ENCODE measurements at regions not wholly inside any gene's neighbourhood (a gene's known extent, or its start where the extent isn't known, plus 50 kb on each side); places are given as distances from the start of the nearest gene placed in this dataset.
A peak's percentile ranks its signal among the peaks of the same experiment; 100 is the strongest.

GRCh38 chr22:44577391-44578109 lies 79.5 kb upstream of the RTL6 start (continued):
- TF ChIP-seq EHMT2 (IDR thresholded peaks at IDR 0.05; ENCODE audit: low read depth) (no peak), HMGXB4 (CRISPR knock-in tag; IDR thresholded peaks at IDR 0.05; ENCODE audit: borderline replicate concordance) (no peak), JUNB (IDR thresholded peaks at IDR 0.05) (no peak), MYC (IDR thresholded peaks at IDR 0.05; ENCODE audit: borderline replicate concordance, low read length) (no peak), NR3C1 (IDR thresholded peaks at IDR 0.05) (no peak), HDAC2 (IDR thresholded peaks at IDR 0.05) (no peak), FOSL2 (IDR thresholded peaks at IDR 0.05) (no peak), FOSL2 (CRISPR knock-in tag; IDR thresholded peaks at IDR 0.05) (no peak), JUN (IDR thresholded peaks at IDR 0.05) (no peak), EHF (CRISPR knock-in tag; IDR thresholded peaks at IDR 0.05) (no peak), CBX2 (IDR thresholded peaks at IDR 0.05; ENCODE audit: borderline replicate concordance, low read depth) (no peak), MAFK (IDR thresholded peaks at IDR 0.05; ENCODE audit: partially characterized antibody) (no peak)
- TF ChIP-seq, protein P1, sequence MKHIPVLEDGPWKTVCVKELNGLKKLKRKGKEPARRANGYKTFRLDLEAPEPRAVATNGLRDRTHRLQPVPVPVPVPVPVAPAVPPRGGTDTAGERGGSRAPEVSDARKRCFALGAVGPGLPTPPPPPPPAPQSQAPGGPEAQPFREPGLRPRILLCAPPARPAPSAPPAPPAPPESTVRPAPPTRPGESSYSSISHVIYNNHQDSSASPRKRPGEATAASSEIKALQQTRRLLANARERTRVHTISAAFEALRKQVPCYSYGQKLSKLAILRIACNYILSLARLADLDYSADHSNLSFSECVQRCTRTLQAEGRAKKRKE (CRISPR knock-in tag; IDR thresholded peaks at IDR 0.05; ENCODE audit: low read depth): no peak

- no peak for FAIRE-seq
- TF ChIP-seq HDAC2 (IDR thresholded peaks at IDR 0.05) (no peak), NR3C1 (IDR thresholded peaks at IDR 0.05) (no peak), TFCP2L1 (CRISPR knock-in tag; IDR thresholded peaks at IDR 0.05) (no peak), SMC3 (IDR thresholded peaks at IDR 0.05) (no peak), KDM5A (IDR thresholded peaks at IDR 0.05) (no peak), FOXS1 (CRISPR knock-in tag; IDR thresholded peaks at IDR 0.05) (no peak), REST (IDR thresholded peaks at IDR 0.05) (no peak), RCOR1 (IDR thresholded peaks at IDR 0.05; ENCODE audit: low read depth, low read length) (no peak), FOSL2 (IDR thresholded peaks at IDR 0.05) (no peak), FOSL2 (CRISPR knock-in tag; IDR thresholded peaks at IDR 0.05) (no peak), EHF (CRISPR knock-in tag; IDR thresholded peaks at IDR 0.05) (no peak), HEYL (CRISPR knock-in tag; IDR thresholded peaks at IDR 0.05) (no peak), CTCF (IDR thresholded peaks at IDR 0.05) (no peak), PHF8 (IDR thresholded peaks at IDR 0.05; ENCODE audit: borderline replicate concordance, low read depth) (no peak), JUNB (IDR thresholded peaks at IDR 0.05) (no peak), ZSCAN20 (CRISPR knock-in tag; IDR thresholded peaks at IDR 0.05) (no peak), NPAS2 (CRISPR knock-in tag; IDR thresholded peaks at IDR 0.05; ENCODE audit: borderline replicate concordance) (no peak), NFE2L2 (conservative IDR thresholded peaks at IDR 0.05; ENCODE audit: low read length) (no peak)
- TF ChIP-seq, protein P2, sequence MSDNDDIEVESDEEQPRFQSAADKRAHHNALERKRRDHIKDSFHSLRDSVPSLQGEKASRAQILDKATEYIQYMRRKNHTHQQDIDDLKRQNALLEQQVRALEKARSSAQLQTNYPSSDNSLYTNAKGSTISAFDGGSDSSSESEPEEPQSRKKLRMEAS (IDR thresholded peaks at IDR 0.05): no peak
- TF ChIP-seq, protein P3, sequence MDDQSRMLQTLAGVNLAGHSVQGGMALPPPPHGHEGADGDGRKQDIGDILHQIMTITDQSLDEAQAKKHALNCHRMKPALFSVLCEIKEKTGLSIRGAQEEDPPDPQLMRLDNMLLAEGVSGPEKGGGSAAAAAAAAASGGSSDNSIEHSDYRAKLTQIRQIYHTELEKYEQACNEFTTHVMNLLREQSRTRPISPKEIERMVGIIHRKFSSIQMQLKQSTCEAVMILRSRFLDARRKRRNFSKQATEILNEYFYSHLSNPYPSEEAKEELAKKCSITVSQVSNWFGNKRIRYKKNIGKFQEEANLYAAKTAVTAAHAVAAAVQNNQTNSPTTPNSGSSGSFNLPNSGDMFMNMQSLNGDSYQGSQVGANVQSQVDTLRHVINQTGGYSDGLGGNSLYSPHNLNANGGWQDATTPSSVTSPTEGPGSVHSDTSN (IDR thresholded peaks at IDR 0.05): no peak
- DNase-seq (ENCODE audit: low read depth in 1 of 2, low spot score in 1 of 2): no peak
- WGBS (ENCODE audit: missing lambda C conversion rate): 72% methylated on average over 8 of the region's 15 CpGs
- Histone ChIP-seq H3K4me3 (no peak overlapping the region), H3K27ac (no peak overlapping the region), H3K4me2 (no peak overlapping the region), H3K4me1 (peaks cover 13% of the 10 kb centered on the region), H3K9me3 (no peaks in the 10 kb centered on the region)
- ChIA-PET POLR2A (no interaction called here), CTCF (interaction anchor here (1.4 kb wide), 1 partner anchor 142 kb away, joined by 3 read pairs; no protein-coding TSS in a partner anchor)
- 0 out of 6 replicates have a peak, but pooled peaks of 1 of the 2 experiments have one; percentile 27 for ATAC-seq
Observed at GRCh38 chr22:44576311-44577260, 78.6 kb upstream of the RTL6 start.
